ENCODE measurements at regions not wholly inside any gene's neighbourhood (a gene's known extent, or its start where the extent isn't known, plus 50 kb on each side); places are given as distances from the start of the nearest gene placed in this dataset.

DNA sequence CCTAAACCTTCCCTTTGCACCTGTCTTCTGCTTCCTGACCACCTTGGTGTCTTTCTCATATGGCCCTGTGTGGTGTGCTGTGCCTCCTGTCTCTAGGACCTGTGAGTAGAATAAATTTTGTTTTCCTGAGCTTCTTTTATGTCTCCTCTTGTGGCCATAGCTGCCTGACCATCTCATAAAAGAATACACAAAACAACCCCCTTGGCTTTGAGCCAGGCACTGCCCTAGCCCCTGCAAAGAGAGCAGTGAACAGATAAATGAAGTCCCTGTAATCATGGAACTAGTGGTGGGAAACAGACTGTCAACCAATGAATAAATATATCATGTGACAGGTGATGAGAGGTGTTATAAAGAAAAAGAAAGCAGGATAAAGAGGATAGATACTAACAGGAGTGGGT, 485.1 kb downstream of the CSNK1G3 start:
- no peak for TF ChIP-seq RAD21 (IDR thresholded peaks at IDR 0.05)
- TF ChIP-seq HNF4A (conservative IDR thresholded peaks at IDR 0.05) = no peak
- TF ChIP-seq, protein P1, sequence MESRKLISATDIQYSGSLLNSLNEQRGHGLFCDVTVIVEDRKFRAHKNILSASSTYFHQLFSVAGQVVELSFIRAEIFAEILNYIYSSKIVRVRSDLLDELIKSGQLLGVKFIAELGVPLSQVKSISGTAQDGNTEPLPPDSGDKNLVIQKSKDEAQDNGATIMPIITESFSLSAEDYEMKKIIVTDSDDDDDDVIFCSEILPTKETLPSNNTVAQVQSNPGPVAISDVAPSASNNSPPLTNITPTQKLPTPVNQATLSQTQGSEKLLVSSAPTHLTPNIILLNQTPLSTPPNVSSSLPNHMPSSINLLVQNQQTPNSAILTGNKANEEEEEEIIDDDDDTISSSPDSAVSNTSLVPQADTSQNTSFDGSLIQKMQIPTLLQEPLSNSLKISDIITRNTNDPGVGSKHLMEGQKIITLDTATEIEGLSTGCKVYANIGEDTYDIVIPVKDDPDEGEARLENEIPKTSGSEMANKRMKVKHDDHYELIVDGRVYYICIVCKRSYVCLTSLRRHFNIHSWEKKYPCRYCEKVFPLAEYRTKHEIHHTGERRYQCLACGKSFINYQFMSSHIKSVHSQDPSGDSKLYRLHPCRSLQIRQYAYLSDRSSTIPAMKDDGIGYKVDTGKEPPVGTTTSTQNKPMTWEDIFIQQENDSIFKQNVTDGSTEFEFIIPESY (IDR thresholded peaks at IDR 0.05) = no peak
- TF ChIP-seq, protein P2, sequence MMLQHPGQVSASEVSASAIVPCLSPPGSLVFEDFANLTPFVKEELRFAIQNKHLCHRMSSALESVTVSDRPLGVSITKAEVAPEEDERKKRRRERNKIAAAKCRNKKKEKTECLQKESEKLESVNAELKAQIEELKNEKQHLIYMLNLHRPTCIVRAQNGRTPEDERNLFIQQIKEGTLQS (IDR thresholded peaks at IDR 0.05) = no peak
- TF ChIP-seq, protein P3, sequence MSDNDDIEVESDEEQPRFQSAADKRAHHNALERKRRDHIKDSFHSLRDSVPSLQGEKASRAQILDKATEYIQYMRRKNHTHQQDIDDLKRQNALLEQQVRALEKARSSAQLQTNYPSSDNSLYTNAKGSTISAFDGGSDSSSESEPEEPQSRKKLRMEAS (IDR thresholded peaks at IDR 0.05) = no peak
- no peak for TF ChIP-seq NR2F2 (IDR thresholded peaks at IDR 0.05)
- no peak for TF ChIP-seq JUND (IDR thresholded peaks at IDR 0.05)
- TF ChIP-seq, protein P4, sequence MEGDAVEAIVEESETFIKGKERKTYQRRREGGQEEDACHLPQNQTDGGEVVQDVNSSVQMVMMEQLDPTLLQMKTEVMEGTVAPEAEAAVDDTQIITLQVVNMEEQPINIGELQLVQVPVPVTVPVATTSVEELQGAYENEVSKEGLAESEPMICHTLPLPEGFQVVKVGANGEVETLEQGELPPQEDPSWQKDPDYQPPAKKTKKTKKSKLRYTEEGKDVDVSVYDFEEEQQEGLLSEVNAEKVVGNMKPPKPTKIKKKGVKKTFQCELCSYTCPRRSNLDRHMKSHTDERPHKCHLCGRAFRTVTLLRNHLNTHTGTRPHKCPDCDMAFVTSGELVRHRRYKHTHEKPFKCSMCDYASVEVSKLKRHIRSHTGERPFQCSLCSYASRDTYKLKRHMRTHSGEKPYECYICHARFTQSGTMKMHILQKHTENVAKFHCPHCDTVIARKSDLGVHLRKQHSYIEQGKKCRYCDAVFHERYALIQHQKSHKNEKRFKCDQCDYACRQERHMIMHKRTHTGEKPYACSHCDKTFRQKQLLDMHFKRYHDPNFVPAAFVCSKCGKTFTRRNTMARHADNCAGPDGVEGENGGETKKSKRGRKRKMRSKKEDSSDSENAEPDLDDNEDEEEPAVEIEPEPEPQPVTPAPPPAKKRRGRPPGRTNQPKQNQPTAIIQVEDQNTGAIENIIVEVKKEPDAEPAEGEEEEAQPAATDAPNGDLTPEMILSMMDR (IDR thresholded peaks at IDR 0.05; ENCODE audit: low read depth, low read length, missing input control) = no peak
- TF ChIP-seq FOXA2 (IDR thresholded peaks at IDR 0.05) = no peak
- TF ChIP-seq GABPA (IDR thresholded peaks at IDR 0.05 in 1 of 2, conservative IDR thresholded peaks at IDR 0.05 in 1 of 2) = no peak
- no peak for TF ChIP-seq HNF4G (IDR thresholded peaks at IDR 0.05)
- TF ChIP-seq RXRA (IDR thresholded peaks at IDR 0.05) = no peak
- TF ChIP-seq, protein P5, sequence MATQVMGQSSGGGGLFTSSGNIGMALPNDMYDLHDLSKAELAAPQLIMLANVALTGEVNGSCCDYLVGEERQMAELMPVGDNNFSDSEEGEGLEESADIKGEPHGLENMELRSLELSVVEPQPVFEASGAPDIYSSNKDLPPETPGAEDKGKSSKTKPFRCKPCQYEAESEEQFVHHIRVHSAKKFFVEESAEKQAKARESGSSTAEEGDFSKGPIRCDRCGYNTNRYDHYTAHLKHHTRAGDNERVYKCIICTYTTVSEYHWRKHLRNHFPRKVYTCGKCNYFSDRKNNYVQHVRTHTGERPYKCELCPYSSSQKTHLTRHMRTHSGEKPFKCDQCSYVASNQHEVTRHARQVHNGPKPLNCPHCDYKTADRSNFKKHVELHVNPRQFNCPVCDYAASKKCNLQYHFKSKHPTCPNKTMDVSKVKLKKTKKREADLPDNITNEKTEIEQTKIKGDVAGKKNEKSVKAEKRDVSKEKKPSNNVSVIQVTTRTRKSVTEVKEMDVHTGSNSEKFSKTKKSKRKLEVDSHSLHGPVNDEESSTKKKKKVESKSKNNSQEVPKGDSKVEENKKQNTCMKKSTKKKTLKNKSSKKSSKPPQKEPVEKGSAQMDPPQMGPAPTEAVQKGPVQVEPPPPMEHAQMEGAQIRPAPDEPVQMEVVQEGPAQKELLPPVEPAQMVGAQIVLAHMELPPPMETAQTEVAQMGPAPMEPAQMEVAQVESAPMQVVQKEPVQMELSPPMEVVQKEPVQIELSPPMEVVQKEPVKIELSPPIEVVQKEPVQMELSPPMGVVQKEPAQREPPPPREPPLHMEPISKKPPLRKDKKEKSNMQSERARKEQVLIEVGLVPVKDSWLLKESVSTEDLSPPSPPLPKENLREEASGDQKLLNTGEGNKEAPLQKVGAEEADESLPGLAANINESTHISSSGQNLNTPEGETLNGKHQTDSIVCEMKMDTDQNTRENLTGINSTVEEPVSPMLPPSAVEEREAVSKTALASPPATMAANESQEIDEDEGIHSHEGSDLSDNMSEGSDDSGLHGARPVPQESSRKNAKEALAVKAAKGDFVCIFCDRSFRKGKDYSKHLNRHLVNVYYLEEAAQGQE (IDR thresholded peaks at IDR 0.05) = no peak
- TF ChIP-seq YY1 (IDR thresholded peaks at IDR 0.05) = no peak
- no peak for TF ChIP-seq TAF1 (conservative IDR thresholded peaks at IDR 0.05)
- TF ChIP-seq EGR1 (IDR thresholded peaks at IDR 0.05; ENCODE audit: low read depth in 2 of 2) = no peak
- no peak for TF ChIP-seq FOXA1 (IDR thresholded peaks at IDR 0.05)
- DNase-seq (ENCODE audit: low spot score) = no peak
- H3K27me3 ChIP-seq (ENCODE audit: control insufficient read depth in 4 of 4, insufficient read depth in 4 of 4, low read length in 3 of 4) = peaks cover 0 to 3% (median 0%) of the 10 kb centered on the region in 4 donors
- H3K4me3 ChIP-seq (ENCODE audit: low read depth in 1 of 3, low read length in 3 of 3) = no peak overlapping the region
- no peak overlapping the region for H3K9ac ChIP-seq (ENCODE audit: low read depth in 1 of 2, low read length in 2 of 2)
- H3K27ac ChIP-seq (ENCODE audit: low read depth in 1 of 2, low read length in 2 of 2) = no peak overlapping the region
- no peaks in the 10 kb centered on the region for H3K9me3 ChIP-seq (ENCODE audit: control insufficient read depth in 4 of 4, low read length in 3 of 4)
- no peaks in the 10 kb centered on the region for H3K36me3 ChIP-seq (ENCODE audit: control insufficient read depth in 4 of 4, insufficient read depth in 3 of 4, low read depth in 1 of 4, low read length in 3 of 4)
- no peaks in the 10 kb centered on the region for H3K4me1 ChIP-seq (ENCODE audit: control insufficient read depth in 4 of 4, insufficient read depth in 4 of 4, low read length in 3 of 4)

DNA sequence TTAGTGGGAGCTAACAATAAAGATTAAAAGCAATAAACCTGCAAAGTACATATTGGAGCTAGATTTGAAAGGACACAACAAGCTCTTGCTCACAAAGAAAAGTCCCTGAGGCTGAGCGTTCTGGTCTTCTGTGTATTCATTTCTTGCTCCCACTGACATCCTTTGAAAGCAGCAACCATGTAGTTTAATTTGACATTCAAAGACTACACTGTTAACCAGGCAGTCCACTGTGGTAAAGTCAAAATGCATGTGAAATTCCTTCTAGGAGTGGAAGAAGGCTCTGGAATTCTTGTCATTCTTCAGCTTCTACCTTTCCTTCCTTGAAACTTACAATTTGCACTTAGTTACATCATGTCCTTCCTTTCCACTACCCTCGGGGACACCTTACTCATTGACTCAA, 480.7 kb downstream of the CSNK1G3 start:
- H3K27ac ChIP-seq (ENCODE audit: low read depth in 1 of 2, low read length in 2 of 2) = no peak overlapping the region
- H3K4me1 ChIP-seq (ENCODE audit: control insufficient read depth in 4 of 4, insufficient read depth in 4 of 4, low read length in 3 of 4) = no peaks in the 10 kb centered on the region
- no peaks in the 10 kb centered on the region for H3K36me3 ChIP-seq (ENCODE audit: control insufficient read depth in 4 of 4, insufficient read depth in 3 of 4, low read depth in 1 of 4, low read length in 3 of 4)
- H3K4me3 ChIP-seq (ENCODE audit: low read depth in 1 of 3, low read length in 3 of 3) = no peak overlapping the region
- H3K27me3 ChIP-seq (ENCODE audit: control insufficient read depth in 4 of 4, insufficient read depth in 4 of 4, low read length in 3 of 4) = peaks cover 0 to 4% (median 0%) of the 10 kb centered on the region in 4 donors
- H3K9me3 ChIP-seq (ENCODE audit: control insufficient read depth in 4 of 4, low read length in 3 of 4) = no peaks in the 10 kb centered on the region
- no peak overlapping the region for H3K9ac ChIP-seq (ENCODE audit: low read depth in 1 of 2, low read length in 2 of 2)
- DNase-seq (ENCODE audit: low spot score) = no peak
- TF ChIP-seq RAD21 (IDR thresholded peaks at IDR 0.05) (no peak), GABPA (IDR thresholded peaks at IDR 0.05 in 1 of 2, conservative IDR thresholded peaks at IDR 0.05 in 1 of 2) (no peak), EGR1 (IDR thresholded peaks at IDR 0.05; ENCODE audit: low read depth in 2 of 2) (no peak), HNF4G (IDR thresholded peaks at IDR 0.05) (no peak), FOXA1 (IDR thresholded peaks at IDR 0.05) (no peak), RXRA (IDR thresholded peaks at IDR 0.05) (no peak), HNF4A (conservative IDR thresholded peaks at IDR 0.05) (no peak), YY1 (IDR thresholded peaks at IDR 0.05) (no peak)
- TF ChIP-seq, protein P1 (IDR thresholded peaks at IDR 0.05) = no peak
- TF ChIP-seq, protein P3 (IDR thresholded peaks at IDR 0.05) = no peak
- TF ChIP-seq, protein P4 (IDR thresholded peaks at IDR 0.05; ENCODE audit: low read depth, low read length, missing input control) = no peak
- TF ChIP-seq, protein P2 (IDR thresholded peaks at IDR 0.05) = no peak
- 78% methylated on average over 2 of the region's 2 CpGs for WGBS
